H9 (cell line): ENCODE measurements at regions not wholly inside any gene's neighbourhood (a gene's known extent, or its start where the extent isn't known, plus 50 kb on each side); places are given as distances from the start of the nearest gene placed in this dataset.

Experiments used
- DNase-seq: peaks from one replicate; pipeline ENCODE4 v3.0.0-alpha.2; 2017
- H2AFZ ChIP-seq: one replicate; pipeline ENCODE4 v1.6.1; 2013; ENCODE audit warnings: mild to moderate bottlenecking, low read length, control low read depth, moderate library complexity
- H2AK5ac ChIP-seq: 2 replicates; pipeline ENCODE4 v1.6.1; 2013; ENCODE audit warnings: low read length, control low read depth, mixed read lengths; ENCODE audit not compliant: insufficient read length
- H2BK120ac ChIP-seq: one replicate; pipeline ENCODE4 v1.6.1; 2013; ENCODE audit warnings: low read depth, mild to moderate bottlenecking, low read length, control low read depth, inconsistent platforms; ENCODE audit not compliant: poor library complexity, severe bottlenecking
- H2BK12ac ChIP-seq: 2 replicates; pipeline ENCODE4 v1.6.1; 2013; ENCODE audit warnings: low read length, control low read depth, mixed read lengths, low read depth; ENCODE audit not compliant: insufficient read length
- H2BK15ac ChIP-seq: 2 replicates; pipeline ENCODE4 v1.6.1; 2013; ENCODE audit warnings: low read depth, low read length, control low read depth
- H2BK20ac ChIP-seq: one replicate; pipeline ENCODE4 v1.6.1; 2013; ENCODE audit warnings: low read depth, mild to moderate bottlenecking, low read length, control low read depth, inconsistent platforms; ENCODE audit not compliant: poor library complexity, severe bottlenecking
- H2BK5ac ChIP-seq: 2 replicates; pipeline ENCODE4 v1.6.1; 2013; ENCODE audit warnings: low read length, control low read depth, mixed read lengths; ENCODE audit not compliant: insufficient read length
- H3K14ac ChIP-seq: 2 replicates; pipeline ENCODE4 v1.6.1; 2013; ENCODE audit warnings: low read length, control low read depth; ENCODE audit not compliant: insufficient read depth
- H3K18ac ChIP-seq: 2 replicates; pipeline ENCODE4 v1.6.1; 2013; ENCODE audit warnings: low read depth, mild to moderate bottlenecking, mixed read lengths, low read length, control low read depth; ENCODE audit not compliant: insufficient read length
- H3K23ac ChIP-seq: 2 replicates; pipeline ENCODE4 v1.6.1; 2013; ENCODE audit warnings: low read length, control low read depth, mixed read lengths, low read depth; ENCODE audit not compliant: insufficient read length
- H3K23me2 ChIP-seq: 2 replicates; pipeline ENCODE4 v1.6.1; 2013; ENCODE audit warnings: low read depth, mild to moderate bottlenecking, mixed read lengths, low read length, control low read depth; ENCODE audit not compliant: insufficient read length, poor library complexity, severe bottlenecking
- H3K27ac ChIP-seq: 2 replicates; pipeline ENCODE4 v1.5.1; 2013; ENCODE audit warnings: low read length, control low read depth, mixed read lengths, low read depth; ENCODE audit not compliant: insufficient read length
- H3K27me3 ChIP-seq: 2 replicates; pipeline ENCODE4 v1.6.1; 2013; ENCODE audit warnings: low read length, control low read depth, inconsistent platforms; ENCODE audit not compliant: insufficient read depth
- H3K4ac ChIP-seq: 2 replicates; pipeline ENCODE4 v1.6.1; 2013; ENCODE audit warnings: low read depth, mild to moderate bottlenecking, control low read depth, inconsistent platforms, low read length, moderate library complexity
- H3K4me1 ChIP-seq: 2 replicates; pipeline ENCODE4 v1.6.1; 2013; ENCODE audit warnings: low read length, control low read depth, inconsistent platforms; ENCODE audit not compliant: insufficient read depth
- H3K4me2 ChIP-seq: 2 replicates; pipeline ENCODE4 v1.6.1; 2013; ENCODE audit warnings: low read length, control low read depth, mixed read lengths; ENCODE audit not compliant: insufficient read length, insufficient read depth
- H3K56ac ChIP-seq: 2 replicates; pipeline ENCODE4 v1.6.1; 2013; ENCODE audit warnings: low read depth, mild to moderate bottlenecking, mixed read lengths, low read length, control low read depth; ENCODE audit not compliant: insufficient read length
- H3K79me1 ChIP-seq: 2 replicates; pipeline ENCODE4 v1.6.1; 2013; ENCODE audit warnings: low read depth, mild to moderate bottlenecking, moderate library complexity, low read length, control low read depth, inconsistent platforms; ENCODE audit not compliant: insufficient read depth, poor library complexity, severe bottlenecking
- H3K79me2 ChIP-seq: 2 replicates; pipeline ENCODE4 v1.6.1; 2013; ENCODE audit warnings: low read length, control low read depth, inconsistent platforms; ENCODE audit not compliant: insufficient read depth
- H3K9ac ChIP-seq: 2 replicates; pipeline ENCODE4 v1.6.1; 2013; ENCODE audit warnings: low read length, control low read depth, mixed read lengths; ENCODE audit not compliant: insufficient read length; ENCODE audit errors: extremely low read depth
- H3K9me3 ChIP-seq: one replicate; pipeline ENCODE4 v1.6.1; 2013; ENCODE audit warnings: low read depth, low read length, inconsistent platforms; ENCODE audit not compliant: control insufficient read depth
- H3T11ph ChIP-seq: one replicate; pipeline ENCODE4 v1.6.1; 2013; ENCODE audit warnings: mild to moderate bottlenecking, low read length, control low read depth, inconsistent platforms
- H4K20me1 ChIP-seq: one replicate; pipeline ENCODE4 v1.6.1; 2013; ENCODE audit not compliant: control insufficient read depth, insufficient read length, insufficient read depth
- H4K5ac ChIP-seq: 2 replicates; pipeline ENCODE4 v1.6.1; 2013; ENCODE audit warnings: low read depth, mild to moderate bottlenecking, mixed read lengths, low read length, control low read depth; ENCODE audit not compliant: insufficient read length
- H4K8ac ChIP-seq: replicated peaks from 2 replicates; pipeline ENCODE4 v1.6.1; 2013; ENCODE audit warnings: low read length, control low read depth, mixed read lengths, low read depth; ENCODE audit not compliant: insufficient read length
- H4K91ac ChIP-seq: 2 replicates; pipeline ENCODE4 v1.6.1; 2013; ENCODE audit warnings: low read depth, mild to moderate bottlenecking, moderate library complexity, mixed read lengths, low read length, control low read depth; ENCODE audit not compliant: insufficient read length
- H3K27ac Mint-ChIP-seq, 3 experiments: 2 replicates in 2 of 3; 3 replicates in 1 of 3; pipeline ENCODE4 v1.8.0; 2020 to 2021; ENCODE audit warnings: mixed read lengths in 3 of 3, mild to moderate bottlenecking in 1 of 3, moderate library complexity in 1 of 3
- H3K27me3 Mint-ChIP-seq: 2 replicates; pipeline ENCODE4 v1.8.0; 2021; ENCODE audit warnings: low read depth, mild to moderate bottlenecking, moderate library complexity, mixed read lengths
- H3K36me3 Mint-ChIP-seq, 3 experiments: 2 replicates in 2 of 3; 3 replicates in 1 of 3; pipeline ENCODE4 v1.8.0; 2020 to 2021; ENCODE audit warnings: low read depth in 3 of 3, mixed read lengths in 3 of 3; ENCODE audit not compliant: insufficient read depth in 1 of 3
- H3K4me1 Mint-ChIP-seq, 2 experiments: 2 replicates each; pipeline ENCODE4 v1.8.0; 2020; ENCODE audit warnings: mixed read lengths in 2 of 2
- H3K4me3 Mint-ChIP-seq, 2 experiments: 2 replicates in 1 of 2; 3 replicates in 1 of 2; pipeline ENCODE4 v1.8.0; 2020 to 2021; ENCODE audit warnings: mild to moderate bottlenecking in 2 of 2, mixed read lengths in 2 of 2, moderate library complexity in 1 of 2
- H3K9me3 Mint-ChIP-seq, 2 experiments: 2 replicates in 1 of 2; 3 replicates in 1 of 2; pipeline ENCODE4 v1.8.0; 2020; ENCODE audit warnings: mild to moderate bottlenecking in 2 of 2, mixed read lengths in 2 of 2, moderate library complexity in 1 of 2
- TF ChIP-seq, protein P1 (sequence below): fragments of 200-600 bp; sonication (generic); conservative IDR thresholded peaks from 3 replicates; pipeline ENCODE4 v1.8.0; 2021; ENCODE audit warnings: antibody characterized with exemption, mild to moderate bottlenecking

GRCh38 chr9:20078246-20078645 is 289.4 kb upstream of the SLC24A2 start:
- H3K27me3 Mint-ChIP-seq = no peaks in the 10 kb centered on the region
- no peak overlapping the region for H3K23ac ChIP-seq
- no peak overlapping the region for H3K56ac ChIP-seq
- no peak overlapping the region for H2BK12ac ChIP-seq
- H3K4me1 ChIP-seq = no peaks in the 10 kb centered on the region
- H4K91ac ChIP-seq = no peak overlapping the region
- H3K9ac ChIP-seq = no peak overlapping the region
- H3K79me1 ChIP-seq = no peaks in the 10 kb centered on the region
- no peak overlapping the region for H3T11ph ChIP-seq
- no peak overlapping the region for H2AK5ac ChIP-seq
- H3K4me3 Mint-ChIP-seq = no peak overlapping the region
- no peaks in the 10 kb centered on the region for H3K79me2 ChIP-seq
- H3K27ac Mint-ChIP-seq = peak overlapping the region in 1 of 3 experiments; percentile 45; a peak in 1 of 7 replicates
- DNase-seq = no peak
- no peak overlapping the region for H2BK20ac ChIP-seq
- no peaks in the 10 kb centered on the region for H4K20me1 ChIP-seq
- H2BK120ac ChIP-seq = no peak overlapping the region
- peaks cover 0 to 3% of the 10 kb centered on the region in 2 experiments; a peak in 1 of 5 replicates for H3K9me3 Mint-ChIP-seq
- TF ChIP-seq, protein P1, sequence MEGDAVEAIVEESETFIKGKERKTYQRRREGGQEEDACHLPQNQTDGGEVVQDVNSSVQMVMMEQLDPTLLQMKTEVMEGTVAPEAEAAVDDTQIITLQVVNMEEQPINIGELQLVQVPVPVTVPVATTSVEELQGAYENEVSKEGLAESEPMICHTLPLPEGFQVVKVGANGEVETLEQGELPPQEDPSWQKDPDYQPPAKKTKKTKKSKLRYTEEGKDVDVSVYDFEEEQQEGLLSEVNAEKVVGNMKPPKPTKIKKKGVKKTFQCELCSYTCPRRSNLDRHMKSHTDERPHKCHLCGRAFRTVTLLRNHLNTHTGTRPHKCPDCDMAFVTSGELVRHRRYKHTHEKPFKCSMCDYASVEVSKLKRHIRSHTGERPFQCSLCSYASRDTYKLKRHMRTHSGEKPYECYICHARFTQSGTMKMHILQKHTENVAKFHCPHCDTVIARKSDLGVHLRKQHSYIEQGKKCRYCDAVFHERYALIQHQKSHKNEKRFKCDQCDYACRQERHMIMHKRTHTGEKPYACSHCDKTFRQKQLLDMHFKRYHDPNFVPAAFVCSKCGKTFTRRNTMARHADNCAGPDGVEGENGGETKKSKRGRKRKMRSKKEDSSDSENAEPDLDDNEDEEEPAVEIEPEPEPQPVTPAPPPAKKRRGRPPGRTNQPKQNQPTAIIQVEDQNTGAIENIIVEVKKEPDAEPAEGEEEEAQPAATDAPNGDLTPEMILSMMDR = no peak
- no peaks in the 10 kb centered on the region for H3K36me3 Mint-ChIP-seq
- peaks cover 0 to 4% of the 10 kb centered on the region in 2 experiments; a peak in 1 of 4 replicates for H3K4me1 Mint-ChIP-seq
- no peak overlapping the region for H2BK15ac ChIP-seq
- no peaks in the 10 kb centered on the region for H3K23me2 ChIP-seq
- no peak overlapping the region for H3K4me2 ChIP-seq
- H3K27me3 ChIP-seq = no peaks in the 10 kb centered on the region
- no peak overlapping the region for H3K4ac ChIP-seq
- no peak overlapping the region for H2BK5ac ChIP-seq
- H3K9me3 ChIP-seq = no peaks in the 10 kb centered on the region
- no peak overlapping the region for H4K5ac ChIP-seq
- H3K18ac ChIP-seq = no peak overlapping the region
- H3K27ac ChIP-seq = no peak overlapping the region
- no peak overlapping the region for H4K8ac ChIP-seq
- H2AFZ ChIP-seq = no peak overlapping the region
- no peak overlapping the region for H3K14ac ChIP-seq
